Neural cell (in vitro differentiated cells): ENCODE measurements at regions not wholly inside any gene's neighbourhood (a gene's known extent, or its start where the extent isn't known, plus 50 kb on each side); places are given as distances from the start of the nearest gene placed in this dataset.

Experiments used
- H2AFZ ChIP-seq: fragments of 200-600, 300-800 bp; sonication (generic), shearing (Covaris generic); 2 replicates; pipeline ENCODE4 v1.6.0; 2014; ENCODE audit warnings: low read depth, mild to moderate bottlenecking, antibody characterized with exemption, low read length, moderate library complexity
- H3F3A ChIP-seq: fragments of 200-600 bp; shearing (Covaris generic); 2 replicates; pipeline ENCODE4 v1.6.1; 2016; ENCODE audit warnings: mild to moderate bottlenecking, moderate library complexity, mixed read lengths, antibody characterized with exemption, low read length; ENCODE audit not compliant: insufficient read depth, poor library complexity, severe bottlenecking
- H3K27ac ChIP-seq: fragments of 200-600, 300-800 bp; sonication (generic), shearing (Covaris generic); 2 replicates; pipeline ENCODE4 v1.5.1; 2014; ENCODE audit warnings: mild to moderate bottlenecking, low read length, moderate library complexity
- H3K27me3 ChIP-seq: fragments of 300-800, 200-600 bp; sonication (generic), shearing (Covaris generic); 2 replicates; pipeline ENCODE4 v1.6.0; 2014; ENCODE audit warnings: mild to moderate bottlenecking, low read depth, low read length, moderate library complexity; ENCODE audit not compliant: insufficient read depth
- H3K36me3 ChIP-seq: fragments of 300-800, 200-600 bp; sonication (generic), shearing (Covaris generic); 2 replicates; pipeline ENCODE4 v1.5.1; 2014; ENCODE audit warnings: mild to moderate bottlenecking, antibody characterized with exemption, low read length, moderate library complexity; ENCODE audit not compliant: insufficient read depth
- H3K4me2 ChIP-seq: fragments of 300-800, 200-600 bp; sonication (generic), shearing (Covaris generic); 2 replicates; pipeline ENCODE4 v1.6.0; 2014; ENCODE audit warnings: mild to moderate bottlenecking, low read length
- H3K4me3 ChIP-seq: fragments of 300-800, 200-600 bp; sonication (generic), shearing (Covaris generic); 2 replicates; pipeline ENCODE4 v1.5.1; 2014; ENCODE audit warnings: mild to moderate bottlenecking, low read length, moderate library complexity
- H3K79me2 ChIP-seq: fragments of 200-600 bp; shearing (Covaris generic); replicated peaks from 2 replicates; pipeline ENCODE4 v1.6.0; 2014; ENCODE audit warnings: mild to moderate bottlenecking, low read length, moderate library complexity; ENCODE audit not compliant: insufficient read depth
- H3K9ac ChIP-seq: fragments of 300-800, 200-600 bp; sonication (generic), shearing (Covaris generic); 2 replicates; pipeline ENCODE4 v1.6.1; 2016; ENCODE audit warnings: mild to moderate bottlenecking, low read length, mixed read lengths
- H3K9me2 ChIP-seq: fragments of 200-600 bp; shearing (Covaris generic); 2 replicates; pipeline ENCODE4 v1.6.1; 2016; ENCODE audit warnings: mild to moderate bottlenecking, low read length, mixed read lengths; ENCODE audit not compliant: insufficient read depth
- H3K9me3 ChIP-seq: fragments of 200-600, 300-800 bp; sonication (generic), shearing (Covaris generic); 2 replicates; pipeline ENCODE4 v1.6.1; 2016; ENCODE audit warnings: mild to moderate bottlenecking, mixed run types, low read length, moderate library complexity, mixed read lengths
- H4K20me1 ChIP-seq: fragments of 200-600 bp; shearing (Covaris generic); 2 replicates; pipeline ENCODE4 v1.6.1; 2016; ENCODE audit warnings: mild to moderate bottlenecking, mixed run types; ENCODE audit not compliant: insufficient read depth
- CTCF ChIP-seq: fragments of 450-650 bp; IDR thresholded peaks from 2 replicates; pipeline ENCODE4 v1.5.1; 2014; ENCODE audit warnings: antibody characterized with exemption, mild to moderate bottlenecking, moderate library complexity; ENCODE audit not compliant: poor library complexity, severe bottlenecking
- EP300 ChIP-seq: fragments of 450-650 bp; conservative IDR thresholded peaks from 2 replicates; pipeline ENCODE4 v1.6.1; 2014; ENCODE audit warnings: antibody characterized with exemption, mild to moderate bottlenecking, moderate library complexity; ENCODE audit not compliant: poor library complexity, severe bottlenecking
- EZH2 ChIP-seq: fragments of 200-600, 300-800 bp; shearing (Covaris generic), sonication (generic); IDR thresholded peaks from 2 replicates; pipeline ENCODE4 v1.6.1; 2014; ENCODE audit warnings: antibody characterized with exemption, low read length, borderline replicate concordance, mild to moderate bottlenecking; ENCODE audit not compliant: insufficient read depth, poor library complexity, severe bottlenecking
- MXI1 ChIP-seq: fragments of 450-650 bp; conservative IDR thresholded peaks from 2 replicates; pipeline ENCODE4 v1.6.1; 2014; ENCODE audit warnings: antibody characterized with exemption, mild to moderate bottlenecking; ENCODE audit not compliant: poor library complexity, severe bottlenecking
- POLR2AphosphoS5 ChIP-seq: IDR thresholded peaks from 2 replicates; pipeline ENCODE4 v1.6.1; 2012
- RAD21 ChIP-seq: fragments of 450-650 bp; conservative IDR thresholded peaks from 2 replicates; pipeline ENCODE4 v1.6.1; 2014; ENCODE audit warnings: antibody characterized with exemption, mild to moderate bottlenecking, moderate library complexity
- REST ChIP-seq: IDR thresholded peaks from 2 replicates; pipeline ENCODE4 v1.6.1; 2012; ENCODE audit warnings: borderline replicate concordance
- SMC3 ChIP-seq: fragments of 450-650 bp; conservative IDR thresholded peaks from 2 replicates; pipeline ENCODE4 v1.6.1; 2014; ENCODE audit warnings: antibody characterized with exemption, mild to moderate bottlenecking, moderate library complexity; ENCODE audit not compliant: poor library complexity
- TAF1 ChIP-seq: IDR thresholded peaks from 2 replicates; pipeline ENCODE4 v1.6.1; 2012; ENCODE audit warnings: low read depth

GRCh38 chr1:113321771-113322387 is 68.4 kb upstream of the MAGI3 start:
- TF ChIP-seq POLR2AphosphoS5 (no peak), EZH2 (no peak), EP300 (no peak), TAF1 (no peak), MXI1 (no peak), RAD21 (no peak), SMC3 (no peak), CTCF (no peak), REST (no peak)
- Histone ChIP-seq H4K20me1 (no peaks in the 10 kb centered on the region), H3K9me3 (no peaks in the 10 kb centered on the region), H3K36me3 (no peaks in the 10 kb centered on the region), H3K9ac (no peak overlapping the region), H3K4me3 (no peak overlapping the region), H2AFZ (no peak overlapping the region), H3F3A (no peaks in the 10 kb centered on the region), H3K9me2 (no peaks in the 10 kb centered on the region), H3K79me2 (no peaks in the 10 kb centered on the region), H3K27ac (no peak overlapping the region), H3K4me2 (no peak overlapping the region), H3K27me3 (no peaks in the 10 kb centered on the region)

GRCh38 chr1:113322439-113322838 is 67.9 kb upstream of the MAGI3 start:
- no peak overlapping the region for H3K4me2 ChIP-seq
- H4K20me1 ChIP-seq = no peaks in the 10 kb centered on the region
- no peak overlapping the region for H3K9ac ChIP-seq
- no peaks in the 10 kb centered on the region for H3F3A ChIP-seq
- H2AFZ ChIP-seq = no peak overlapping the region
- H3K27me3 ChIP-seq = no peaks in the 10 kb centered on the region
- no peaks in the 10 kb centered on the region for H3K36me3 ChIP-seq
- no peaks in the 10 kb centered on the region for H3K9me2 ChIP-seq
- no peaks in the 10 kb centered on the region for H3K9me3 ChIP-seq
- no peak overlapping the region for H3K27ac ChIP-seq
- no peak overlapping the region for H3K4me3 ChIP-seq
- H3K79me2 ChIP-seq = no peaks in the 10 kb centered on the region
- TF ChIP-seq REST = no peak
- TF ChIP-seq CTCF = no peak
- TF ChIP-seq TAF1 = no peak
- no peak for TF ChIP-seq SMC3
- TF ChIP-seq RAD21 = no peak
- TF ChIP-seq POLR2AphosphoS5 = no peak
- no peak for TF ChIP-seq EP300
- no peak for TF ChIP-seq EZH2
- TF ChIP-seq MXI1 = no peak
